ENCODE measurements at regions not wholly inside any gene's neighbourhood (a gene's known extent, or its start where the extent isn't known, plus 50 kb on each side); places are given as distances from the start of the nearest gene placed in this dataset.

GRCh38 chr12:84277986-84278385 is 634.6 kb downstream of the SLC6A15 start:
- Histone ChIP-seq H3K4me3 (ENCODE audit: low read depth, low read length) (no peak overlapping the region), H3K9me3 (ENCODE audit: control insufficient read depth, insufficient read depth, low read depth, low read length) (no peaks in the 10 kb centered on the region), H3K4me1 (ENCODE audit: control insufficient read depth, insufficient read depth, low read length) (no peaks in the 10 kb centered on the region), H3K36me3 (ENCODE audit: control insufficient read depth in 2 of 2, insufficient read depth in 1 of 2, low read length in 2 of 2) (no peaks in the 10 kb centered on the region), H3K27ac (ENCODE audit: extremely low read depth, low read depth, low read length) (no peak overlapping the region)
- no peak for TF ChIP-seq SETDB1 (IDR thresholded peaks at IDR 0.05; ENCODE audit: insufficient read length, low read length)
- no peak for TF ChIP-seq ZNF530 (tag by site-specific recombination; IDR thresholded peaks at IDR 0.05; ENCODE audit: low read depth)
- TF ChIP-seq ZNF610 (tag by site-specific recombination; IDR thresholded peaks at IDR 0.05; ENCODE audit: borderline replicate concordance), result no peak
- no peak for TF ChIP-seq ZNF518A (tag by site-specific recombination; conservative IDR thresholded peaks at IDR 0.05; ENCODE audit: low read depth)
- TF ChIP-seq ZBTB1 (tag by site-specific recombination; IDR thresholded peaks at IDR 0.05), result no peak
- no peak for TF ChIP-seq ZSCAN5A (tag by site-specific recombination; IDR thresholded peaks at IDR 0.05)
- no peak for TF ChIP-seq KLF10 (tag by site-specific recombination; IDR thresholded peaks at IDR 0.05)
- ChIA-PET POLR2A (no interaction called here), CTCF (no interaction called here)

GRCh38 chr12:84276215-84276614 is 636.4 kb downstream of the SLC6A15 start:
- Histone ChIP-seq H3K36me3 (ENCODE audit: control insufficient read depth in 2 of 2, insufficient read depth in 1 of 2, low read length in 2 of 2) (no peaks in the 10 kb centered on the region), H3K4me1 (ENCODE audit: control insufficient read depth, insufficient read depth, low read length) (no peaks in the 10 kb centered on the region), H3K27ac (ENCODE audit: extremely low read depth, low read depth, low read length) (no peak overlapping the region), H3K4me3 (ENCODE audit: low read depth, low read length) (no peak overlapping the region), H3K9me3 (ENCODE audit: control insufficient read depth, insufficient read depth, low read depth, low read length) (no peaks in the 10 kb centered on the region)
- ChIA-PET CTCF (no interaction called here), POLR2A (no interaction called here)
- TF ChIP-seq ZNF843 (tag by site-specific recombination; IDR thresholded peaks at IDR 0.05) (no peak), PATZ1 (tag by site-specific recombination; IDR thresholded peaks at IDR 0.05) (no peak), ZNF501 (tag by site-specific recombination; IDR thresholded peaks at IDR 0.05) (no peak), ZNF112 (tag by site-specific recombination; IDR thresholded peaks at IDR 0.05) (no peak), ZXDB (tag by site-specific recombination; IDR thresholded peaks at IDR 0.05) (no peak), ZNF18 (tag by site-specific recombination; IDR thresholded peaks at IDR 0.05) (no peak), ZNF26 (tag by site-specific recombination; IDR thresholded peaks at IDR 0.05) (no peak), ZNF350 (tag by site-specific recombination; IDR thresholded peaks at IDR 0.05) (no peak), MEIS1 (CRISPR knock-in tag; IDR thresholded peaks at IDR 0.05; ENCODE audit: borderline replicate concordance) (no peak), ZNF433 (tag by site-specific recombination; IDR thresholded peaks at IDR 0.05; ENCODE audit: low read depth) (no peak), ZNF280C (tag by site-specific recombination; IDR thresholded peaks at IDR 0.05) (no peak), MZF1 (tag by site-specific recombination; IDR thresholded peaks at IDR 0.05; ENCODE audit: borderline replicate concordance) (no peak)
